ENCODE measurements at regions not wholly inside any gene's neighbourhood (a gene's known extent, or its start where the extent isn't known, plus 50 kb on each side); places are given as distances from the start of the nearest gene placed in this dataset.

GRCh38 chr9:31637265-31637664 is 747.2 kb upstream of the ACO1 start:
- Histone ChIP-seq H3K9ac (ENCODE audit: low read depth in 2 of 2, low read length in 2 of 2) (no peak overlapping the region), H3K27ac (no peak overlapping the region), H3K36me3 (no peaks in the 10 kb centered on the region), H3K4me1 (no peaks in the 10 kb centered on the region), H3K9me3 (no peaks in the 10 kb centered on the region), H3K27me3 (no peaks in the 10 kb centered on the region), H3K4me3 (no peak overlapping the region)
- intact Hi-C loops (cut with DNase I) = no loop called here
- DNase-seq = no peak
- no peak for TF ChIP-seq CTCF (IDR thresholded peaks at IDR 0.05)

GRCh38 chr9:31637861-31638260 is 746.6 kb upstream of the ACO1 start:
- H3K9ac ChIP-seq (ENCODE audit: low read depth in 2 of 2, low read length in 2 of 2) = no peak overlapping the region
- TF ChIP-seq CTCF (IDR thresholded peaks at IDR 0.05) = no peak
- no peaks in the 10 kb centered on the region for H3K36me3 ChIP-seq
- no peaks in the 10 kb centered on the region for H3K27me3 ChIP-seq
- no peak for DNase-seq
- H3K27ac ChIP-seq = no peak overlapping the region
- no peaks in the 10 kb centered on the region for H3K4me1 ChIP-seq
- H3K9me3 ChIP-seq = no peaks in the 10 kb centered on the region
- intact Hi-C loops (cut with DNase I) = no loop called here
- H3K4me3 ChIP-seq = no peak overlapping the region

- no peak overlapping the region for H3K27ac ChIP-seq
- H3K9ac ChIP-seq (ENCODE audit: low read depth in 2 of 2, low read length in 2 of 2) = no peak overlapping the region
- H3K36me3 ChIP-seq = no peaks in the 10 kb centered on the region
- intact Hi-C loops (cut with DNase I) = no loop called here
- no peaks in the 10 kb centered on the region for H3K4me1 ChIP-seq
- no peaks in the 10 kb centered on the region for H3K9me3 ChIP-seq
- TF ChIP-seq CTCF (IDR thresholded peaks at IDR 0.05) = no peak
- H3K27me3 ChIP-seq = no peaks in the 10 kb centered on the region
- DNase-seq = no peak
- H3K4me3 ChIP-seq = no peak overlapping the region
These were observed 745.0 kb upstream of the ACO1 start for GRCh38 chr9:31639451-31639850.

- Histone ChIP-seq H3K4me1 (no peaks in the 10 kb centered on the region), H3K4me3 (no peak overlapping the region), H3K9ac (ENCODE audit: low read depth in 2 of 2, low read length in 2 of 2) (no peak overlapping the region), H3K27me3 (no peaks in the 10 kb centered on the region), H3K27ac (no peak overlapping the region), H3K9me3 (no peaks in the 10 kb centered on the region), H3K36me3 (no peaks in the 10 kb centered on the region)
- intact Hi-C loops (cut with DNase I) = no loop called here
- no peak for DNase-seq
- no peak for TF ChIP-seq CTCF (IDR thresholded peaks at IDR 0.05)
These were observed 715.1 kb upstream of the ACO1 start for GRCh38 chr9:31669311-31669710.

- no peak overlapping the region for H3K27ac ChIP-seq
- no peak for DNase-seq
- TF ChIP-seq CTCF (IDR thresholded peaks at IDR 0.05) = no peak
- no peak overlapping the region for H3K4me3 ChIP-seq
- H3K9ac ChIP-seq (ENCODE audit: low read depth in 2 of 2, low read length in 2 of 2) = no peak overlapping the region
- intact Hi-C loops (cut with DNase I) = no loop called here
- no peaks in the 10 kb centered on the region for H3K36me3 ChIP-seq
- H3K4me1 ChIP-seq = no peaks in the 10 kb centered on the region
- H3K9me3 ChIP-seq = no peaks in the 10 kb centered on the region
- H3K27me3 ChIP-seq = no peaks in the 10 kb centered on the region
These were observed 713.4 kb upstream of the ACO1 start for GRCh38 chr9:31671011-31671410.

GRCh38 chr9:31674264-31674663 is 710.2 kb upstream of the ACO1 start:
- Histone ChIP-seq H3K36me3 (no peaks in the 10 kb centered on the region), H3K27me3 (no peaks in the 10 kb centered on the region), H3K4me3 (no peak overlapping the region), H3K9me3 (no peaks in the 10 kb centered on the region), H3K4me1 (no peaks in the 10 kb centered on the region), H3K27ac (no peak overlapping the region), H3K9ac (ENCODE audit: low read depth in 2 of 2, low read length in 2 of 2) (no peak overlapping the region)
- intact Hi-C loops (cut with DNase I) = no loop called here
- no peak for DNase-seq
- TF ChIP-seq CTCF (IDR thresholded peaks at IDR 0.05) = no peak
